H9 (cell line): ENCODE measurements at regions not wholly inside any gene's neighbourhood (a gene's known extent, or its start where the extent isn't known, plus 50 kb on each side); places are given as distances from the start of the nearest gene placed in this dataset.
"Not testable (repeated sequence)": the region's sequence is repeated elsewhere in the genome, so short reads cannot be mapped to it uniquely, and the experiment has no call there.

ENCODE experiments used
- DNase-seq: peaks from one replicate; pipeline ENCODE4 v3.0.0-alpha.2; 2017
- H2AFZ ChIP-seq: one replicate; pipeline ENCODE4 v1.6.1; 2013; ENCODE audit warnings: mild to moderate bottlenecking, low read length, control low read depth, moderate library complexity
- H2AK5ac ChIP-seq: 2 replicates; pipeline ENCODE4 v1.6.1; 2013; ENCODE audit warnings: low read length, control low read depth, mixed read lengths; ENCODE audit not compliant: insufficient read length
- H2BK120ac ChIP-seq: one replicate; pipeline ENCODE4 v1.6.1; 2013; ENCODE audit warnings: low read depth, mild to moderate bottlenecking, low read length, control low read depth, inconsistent platforms; ENCODE audit not compliant: poor library complexity, severe bottlenecking
- H2BK12ac ChIP-seq: 2 replicates; pipeline ENCODE4 v1.6.1; 2013; ENCODE audit warnings: low read length, control low read depth, mixed read lengths, low read depth; ENCODE audit not compliant: insufficient read length
- H2BK15ac ChIP-seq: 2 replicates; pipeline ENCODE4 v1.6.1; 2013; ENCODE audit warnings: low read depth, low read length, control low read depth
- H2BK20ac ChIP-seq: one replicate; pipeline ENCODE4 v1.6.1; 2013; ENCODE audit warnings: low read depth, mild to moderate bottlenecking, low read length, control low read depth, inconsistent platforms; ENCODE audit not compliant: poor library complexity, severe bottlenecking
- H2BK5ac ChIP-seq: 2 replicates; pipeline ENCODE4 v1.6.1; 2013; ENCODE audit warnings: low read length, control low read depth, mixed read lengths; ENCODE audit not compliant: insufficient read length
- H3K14ac ChIP-seq: 2 replicates; pipeline ENCODE4 v1.6.1; 2013; ENCODE audit warnings: low read length, control low read depth; ENCODE audit not compliant: insufficient read depth
- H3K18ac ChIP-seq: 2 replicates; pipeline ENCODE4 v1.6.1; 2013; ENCODE audit warnings: low read depth, mild to moderate bottlenecking, mixed read lengths, low read length, control low read depth; ENCODE audit not compliant: insufficient read length
- H3K23ac ChIP-seq: 2 replicates; pipeline ENCODE4 v1.6.1; 2013; ENCODE audit warnings: low read length, control low read depth, mixed read lengths, low read depth; ENCODE audit not compliant: insufficient read length
- H3K23me2 ChIP-seq: 2 replicates; pipeline ENCODE4 v1.6.1; 2013; ENCODE audit warnings: low read depth, mild to moderate bottlenecking, mixed read lengths, low read length, control low read depth; ENCODE audit not compliant: insufficient read length, poor library complexity, severe bottlenecking
- H3K27ac ChIP-seq: 2 replicates; pipeline ENCODE4 v1.5.1; 2013; ENCODE audit warnings: low read length, control low read depth, mixed read lengths, low read depth; ENCODE audit not compliant: insufficient read length
- H3K27me3 ChIP-seq: 2 replicates; pipeline ENCODE4 v1.6.1; 2013; ENCODE audit warnings: low read length, control low read depth, inconsistent platforms; ENCODE audit not compliant: insufficient read depth
- H3K4ac ChIP-seq: 2 replicates; pipeline ENCODE4 v1.6.1; 2013; ENCODE audit warnings: low read depth, mild to moderate bottlenecking, control low read depth, inconsistent platforms, low read length, moderate library complexity
- H3K4me1 ChIP-seq: 2 replicates; pipeline ENCODE4 v1.6.1; 2013; ENCODE audit warnings: low read length, control low read depth, inconsistent platforms; ENCODE audit not compliant: insufficient read depth
- H3K4me2 ChIP-seq: 2 replicates; pipeline ENCODE4 v1.6.1; 2013; ENCODE audit warnings: low read length, control low read depth, mixed read lengths; ENCODE audit not compliant: insufficient read length, insufficient read depth
- H3K56ac ChIP-seq: 2 replicates; pipeline ENCODE4 v1.6.1; 2013; ENCODE audit warnings: low read depth, mild to moderate bottlenecking, mixed read lengths, low read length, control low read depth; ENCODE audit not compliant: insufficient read length
- H3K79me1 ChIP-seq: 2 replicates; pipeline ENCODE4 v1.6.1; 2013; ENCODE audit warnings: low read depth, mild to moderate bottlenecking, moderate library complexity, low read length, control low read depth, inconsistent platforms; ENCODE audit not compliant: insufficient read depth, poor library complexity, severe bottlenecking
- H3K79me2 ChIP-seq: 2 replicates; pipeline ENCODE4 v1.6.1; 2013; ENCODE audit warnings: low read length, control low read depth, inconsistent platforms; ENCODE audit not compliant: insufficient read depth
- H3K9ac ChIP-seq: 2 replicates; pipeline ENCODE4 v1.6.1; 2013; ENCODE audit warnings: low read length, control low read depth, mixed read lengths; ENCODE audit not compliant: insufficient read length; ENCODE audit errors: extremely low read depth
- H3K9me3 ChIP-seq: one replicate; pipeline ENCODE4 v1.6.1; 2013; ENCODE audit warnings: low read depth, low read length, inconsistent platforms; ENCODE audit not compliant: control insufficient read depth
- H3T11ph ChIP-seq: one replicate; pipeline ENCODE4 v1.6.1; 2013; ENCODE audit warnings: mild to moderate bottlenecking, low read length, control low read depth, inconsistent platforms
- H4K20me1 ChIP-seq: one replicate; pipeline ENCODE4 v1.6.1; 2013; ENCODE audit not compliant: control insufficient read depth, insufficient read length, insufficient read depth
- H4K5ac ChIP-seq: 2 replicates; pipeline ENCODE4 v1.6.1; 2013; ENCODE audit warnings: low read depth, mild to moderate bottlenecking, mixed read lengths, low read length, control low read depth; ENCODE audit not compliant: insufficient read length
- H4K8ac ChIP-seq: replicated peaks from 2 replicates; pipeline ENCODE4 v1.6.1; 2013; ENCODE audit warnings: low read length, control low read depth, mixed read lengths, low read depth; ENCODE audit not compliant: insufficient read length
- H4K91ac ChIP-seq: 2 replicates; pipeline ENCODE4 v1.6.1; 2013; ENCODE audit warnings: low read depth, mild to moderate bottlenecking, moderate library complexity, mixed read lengths, low read length, control low read depth; ENCODE audit not compliant: insufficient read length
- H3K27ac Mint-ChIP-seq, 3 experiments: 2 replicates in 2 of 3; 3 replicates in 1 of 3; pipeline ENCODE4 v1.8.0; 2020 to 2021; ENCODE audit warnings: mixed read lengths in 3 of 3, mild to moderate bottlenecking in 1 of 3, moderate library complexity in 1 of 3
- H3K27me3 Mint-ChIP-seq: 2 replicates; pipeline ENCODE4 v1.8.0; 2021; ENCODE audit warnings: low read depth, mild to moderate bottlenecking, moderate library complexity, mixed read lengths
- H3K36me3 Mint-ChIP-seq, 3 experiments: 2 replicates in 2 of 3; 3 replicates in 1 of 3; pipeline ENCODE4 v1.8.0; 2020 to 2021; ENCODE audit warnings: low read depth in 3 of 3, mixed read lengths in 3 of 3; ENCODE audit not compliant: insufficient read depth in 1 of 3
- H3K4me1 Mint-ChIP-seq, 2 experiments: 2 replicates each; pipeline ENCODE4 v1.8.0; 2020; ENCODE audit warnings: mixed read lengths in 2 of 2
- H3K4me3 Mint-ChIP-seq, 2 experiments: 2 replicates in 1 of 2; 3 replicates in 1 of 2; pipeline ENCODE4 v1.8.0; 2020 to 2021; ENCODE audit warnings: mild to moderate bottlenecking in 2 of 2, mixed read lengths in 2 of 2, moderate library complexity in 1 of 2
- H3K9me3 Mint-ChIP-seq, 2 experiments: 2 replicates in 1 of 2; 3 replicates in 1 of 2; pipeline ENCODE4 v1.8.0; 2020; ENCODE audit warnings: mild to moderate bottlenecking in 2 of 2, mixed read lengths in 2 of 2, moderate library complexity in 1 of 2
- WGBS: extraction: QIAGEN DNeasy Blood & Tissue Kit; methylation state at CpG from one replicate; pipeline ENCODE4 v1.1.7; 2013; ENCODE audit warnings: missing lambda C conversion rate, low lambda C conversion rate, mixed read lengths; ENCODE audit not compliant: insufficient read length; ENCODE audit errors: extremely low coverage; 5-methylcytosine and 5-hydroxymethylcytosine counted together

DNA sequence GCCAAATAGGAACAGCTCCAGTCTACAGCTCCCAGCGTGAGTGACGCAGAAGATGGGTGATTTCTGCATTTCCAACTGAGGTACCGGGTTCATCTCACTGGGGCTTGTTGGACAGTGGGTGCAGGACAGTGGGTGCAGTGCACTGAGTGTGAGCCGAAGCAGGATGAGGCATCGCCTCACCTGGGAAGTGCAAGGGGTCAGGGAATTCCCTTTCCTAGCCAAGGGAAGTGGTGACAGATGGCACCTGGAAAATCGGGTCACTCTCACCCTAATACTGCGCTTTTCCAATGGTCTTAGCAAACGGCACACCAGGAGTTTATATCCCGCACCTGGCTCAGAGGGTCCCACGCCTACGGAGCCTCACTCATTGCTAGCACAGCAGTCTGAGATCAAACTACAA is 56.7 kb upstream of the VPREB1 start:
- not testable (repeated sequence) for H4K8ac ChIP-seq, H3K4me3 Mint-ChIP-seq
- H3K27me3 ChIP-seq, result peaks cover 45% of the 10 kb centered on the region

More for the DNA sequence above, 56.7 kb upstream of the VPREB1 start:
- H3K79me1 ChIP-seq, H3K4me1 Mint-ChIP-seq, H4K5ac ChIP-seq, H3K4me1 ChIP-seq, H3K23me2 ChIP-seq, H3K27ac Mint-ChIP-seq, H2BK20ac ChIP-seq, H4K20me1 ChIP-seq, H3K36me3 Mint-ChIP-seq, H3T11ph ChIP-seq, H3K18ac ChIP-seq, H3K79me2 ChIP-seq, H3K14ac ChIP-seq, H3K9me3 ChIP-seq, H3K23ac ChIP-seq, H3K56ac ChIP-seq, DNase-seq, H2AFZ ChIP-seq, H3K9ac ChIP-seq, H2BK15ac ChIP-seq, H3K4me2 ChIP-seq, H2BK120ac ChIP-seq, H4K91ac ChIP-seq, H2BK5ac ChIP-seq, H2AK5ac ChIP-seq, H2BK12ac ChIP-seq, H3K27ac ChIP-seq, H3K4ac ChIP-seq: not testable (repeated sequence)
- H3K27me3 Mint-ChIP-seq, result peaks cover 100% of the 10 kb centered on the region
- WGBS, result no CpG with 5 or more reads among the region's 11 CpGs
- peaks cover 18 to 19% of the 10 kb centered on the region in 2 experiments for H3K9me3 Mint-ChIP-seq
